GM13977 (cell line): ENCODE measurements at regions not wholly inside any gene's neighbourhood (a gene's known extent, or its start where the extent isn't known, plus 50 kb on each side); places are given as distances from the start of the nearest gene placed in this dataset.

Experiments
- DNase-seq: peaks from one replicate; pipeline ENCODE4 v3.0.0; 2012; ENCODE audit warnings: low spot score
- CTCF ChIP-seq: IDR thresholded peaks from 2 replicates; pipeline ENCODE4 v1.5.1; 2012; ENCODE audit warnings: mild to moderate bottlenecking, control low read depth; ENCODE audit not compliant: insufficient read depth; ENCODE audit errors: extremely low read depth, missing control alignments
- in situ Hi-C: fragments of 300-500 bp; cut with MboI; formaldehyde crosslinking; loops from one replicate; pipeline ENCODE4 v1.12.0; 2022; ENCODE audit warnings: low sequenced_read_pairs, low pct_unique_long_range_greater_than_20kb, mixed read lengths, inconsistent platforms; ENCODE audit not compliant: unreplicated experiment

- no peak for DNase-seq
- no peak for TF ChIP-seq CTCF
- in situ Hi-C loops = no loop called here
Measured at GRCh38 chr9:80881940-80882339, 807.4 kb downstream of the TLE1 start.

GRCh38 chr9:80881320-80881719 is 808.0 kb downstream of the TLE1 start:
- no peak for DNase-seq
- in situ Hi-C loops = no loop called here
- no peak for TF ChIP-seq CTCF

GRCh38 chr9:80878556-80878955 is 810.8 kb downstream of the TLE1 start:
- DNase-seq = no peak
- no peak for TF ChIP-seq CTCF
- in situ Hi-C loops = no loop called here

GRCh38 chr9:80875947-80876346 is 813.4 kb downstream of the TLE1 start:
- no peak for DNase-seq
- TF ChIP-seq CTCF = no peak
- in situ Hi-C loops = no loop called here

GRCh38 chr9:80874276-80874675 is 815.1 kb downstream of the TLE1 start:
- in situ Hi-C loops = no loop called here
- DNase-seq = no peak
- no peak for TF ChIP-seq CTCF

DNA sequence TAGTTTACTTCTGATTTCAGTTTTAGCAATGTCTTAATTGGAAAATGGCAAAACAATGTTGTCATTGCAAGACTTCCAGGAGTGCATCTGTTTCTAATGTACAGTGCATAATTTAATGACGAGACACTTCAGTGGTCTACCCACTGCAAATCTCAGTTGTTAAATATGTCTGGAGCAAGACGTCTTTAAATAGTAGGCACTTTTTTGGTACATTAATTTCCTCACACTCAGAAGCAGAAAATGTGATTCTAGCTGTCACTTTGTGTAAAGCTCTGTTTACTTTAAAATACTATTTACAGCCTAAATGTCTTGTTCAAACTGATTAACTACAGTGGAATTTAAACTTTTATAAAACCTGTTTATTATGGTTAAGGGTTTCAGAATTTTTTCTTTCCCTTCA is 815.5 kb downstream of the TLE1 start:
- no peak for DNase-seq
- TF ChIP-seq CTCF = no peak

GRCh38 chr9:80871596-80871995 is 817.8 kb downstream of the TLE1 start:
- no peak for DNase-seq
- TF ChIP-seq CTCF = no peak
- in situ Hi-C loops = no loop called here

More for the DNA sequence above, 815.5 kb downstream of the TLE1 start:
- in situ Hi-C loops = no loop called here
